GM12874 (cell line): ENCODE measurements at regions not wholly inside any gene's neighbourhood (a gene's known extent, or its start where the extent isn't known, plus 50 kb on each side); places are given as distances from the start of the nearest gene placed in this dataset.

Source experiments
- CTCF ChIP-seq: IDR thresholded peaks from 2 replicates; pipeline ENCODE4 v1.5.1; 2011; ENCODE audit warnings: low read depth, mild to moderate bottlenecking, control low read depth, low read length, moderate library complexity; ENCODE audit not compliant: insufficient read depth

- no peak for TF ChIP-seq CTCF
Observed at GRCh38 chr2:152910970-152911369, 192.6 kb downstream of the ARL6IP6 start.

GRCh38 chr2:152907046-152907445, 188.6 kb downstream of the ARL6IP6 start:
- TF ChIP-seq CTCF, result no peak

GRCh38 chr2:152894051-152894450, 175.6 kb downstream of the ARL6IP6 start:
- TF ChIP-seq CTCF, result no peak

GRCh38 chr2:152890736-152891135, 172.3 kb downstream of the ARL6IP6 start:
- TF ChIP-seq CTCF, result no peak

- TF ChIP-seq CTCF, result no peak
Observed at GRCh38 chr2:152883951-152884487, 165.6 kb downstream of the ARL6IP6 start.

- no peak for TF ChIP-seq CTCF
Observed at GRCh38 chr2:152881527-152881926, 163.1 kb downstream of the ARL6IP6 start.

GRCh38 chr2:152879275-152879674, 160.9 kb downstream of the ARL6IP6 start:
- no peak for TF ChIP-seq CTCF
